Left hindlimb (tissue), 1 donor: ENCODE measurements at regions not wholly inside any gene's neighbourhood (a gene's known extent, or its start where the extent isn't known, plus 50 kb on each side); places are given as distances from the start of the nearest gene placed in this dataset.

Source experiments
- DNase-seq: peaks from one replicate; pipeline ENCODE4 v3.0.0-alpha.2; 2018

GRCh38 chr3:64939309-64939708 is 251.5 kb upstream of the ADAMTS9 start:
- no peak for DNase-seq

GRCh38 chr3:64936556-64936955 is 248.8 kb upstream of the ADAMTS9 start:
- DNase-seq: no peak

GRCh38 chr3:64935971-64936370 is 248.2 kb upstream of the ADAMTS9 start:
- no peak for DNase-seq

GRCh38 chr3:64932666-64933342 is 245.0 kb upstream of the ADAMTS9 start:
- no peak for DNase-seq

DNA sequence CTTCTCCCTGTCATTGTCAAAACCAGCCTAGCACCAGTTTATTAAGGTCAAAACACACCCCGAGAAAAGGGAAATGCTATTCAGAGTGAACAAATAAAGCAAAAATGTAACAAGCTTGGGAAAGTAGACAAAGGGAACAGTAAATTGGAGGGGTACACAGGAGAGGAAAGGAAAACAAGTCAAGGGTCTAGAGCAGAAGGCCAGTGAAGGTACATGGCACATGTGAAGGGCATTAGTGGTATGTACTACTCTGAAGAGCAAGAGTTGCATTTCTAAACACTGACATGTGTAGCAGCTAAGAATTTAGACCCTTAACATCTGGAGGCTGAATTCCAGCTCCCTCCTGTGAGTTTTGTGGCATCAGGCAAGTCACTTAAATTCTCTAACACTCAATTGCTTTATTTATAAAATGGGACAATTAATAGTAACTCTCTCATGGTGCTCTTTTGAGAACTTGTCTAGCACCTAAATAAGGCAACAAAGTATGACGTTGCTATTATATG is 244.3 kb upstream of the ADAMTS9 start:
- DNase-seq: no peak

DNA sequence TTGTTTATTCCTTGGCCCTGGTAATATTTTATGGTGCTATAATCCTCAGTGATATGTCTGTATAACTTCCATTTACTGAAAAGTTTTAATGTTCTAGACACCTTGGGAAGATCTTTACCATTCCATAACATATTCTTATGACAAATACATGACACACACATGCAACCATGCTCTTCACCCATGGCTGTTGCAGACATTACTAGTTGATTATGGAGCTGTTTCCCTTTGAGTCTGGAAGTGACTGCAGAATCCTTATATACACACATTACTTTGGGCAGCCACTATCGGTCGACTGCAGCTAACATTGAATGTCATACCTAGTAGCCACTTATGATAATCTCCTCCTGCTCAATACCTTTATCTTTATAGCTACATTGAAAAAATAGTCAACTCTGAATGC is 243.1 kb upstream of the ADAMTS9 start:
- no peak for DNase-seq

DNA sequence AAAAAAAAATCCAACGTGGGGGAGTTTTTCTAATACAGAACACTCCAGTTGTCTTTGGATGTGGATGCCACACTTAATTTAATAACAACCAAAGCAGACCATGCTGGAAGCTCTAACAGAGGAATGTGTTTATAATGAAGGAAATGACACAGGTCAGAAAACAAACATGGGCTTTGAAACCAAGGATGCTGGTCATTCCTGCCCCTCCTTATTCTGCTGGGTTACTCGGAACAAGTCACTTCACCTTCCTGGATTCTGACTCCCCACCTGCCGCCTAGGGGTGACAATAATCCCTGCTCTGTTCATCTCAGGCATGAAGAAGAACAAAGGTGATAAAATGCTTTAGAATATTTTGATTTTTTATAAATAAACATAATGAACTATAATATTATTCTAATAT is 240.9 kb upstream of the ADAMTS9 start:
- no peak for DNase-seq

DNA sequence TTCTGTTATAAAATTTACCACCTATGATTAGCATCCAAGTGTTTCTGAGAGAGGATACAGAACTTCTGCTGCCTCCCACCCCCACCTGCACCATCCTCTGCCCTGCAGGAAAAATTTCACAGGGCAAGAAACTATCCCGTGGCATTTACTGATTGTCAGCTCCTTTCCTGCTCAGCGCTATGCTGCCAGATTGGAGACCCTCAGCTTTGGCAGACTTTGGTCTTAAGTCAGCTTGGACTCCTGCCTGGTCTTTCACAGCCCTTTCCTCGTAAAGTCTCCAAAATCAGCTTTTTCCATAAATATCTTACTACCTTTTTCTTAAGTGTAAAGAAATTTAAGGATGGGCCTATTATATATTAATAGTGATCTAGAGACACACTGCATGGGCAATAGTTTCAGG is 239.9 kb upstream of the ADAMTS9 start:
- no peak for DNase-seq

GRCh38 chr3:64925575-64925974 is 237.8 kb upstream of the ADAMTS9 start:
- DNase-seq: no peak

DNA sequence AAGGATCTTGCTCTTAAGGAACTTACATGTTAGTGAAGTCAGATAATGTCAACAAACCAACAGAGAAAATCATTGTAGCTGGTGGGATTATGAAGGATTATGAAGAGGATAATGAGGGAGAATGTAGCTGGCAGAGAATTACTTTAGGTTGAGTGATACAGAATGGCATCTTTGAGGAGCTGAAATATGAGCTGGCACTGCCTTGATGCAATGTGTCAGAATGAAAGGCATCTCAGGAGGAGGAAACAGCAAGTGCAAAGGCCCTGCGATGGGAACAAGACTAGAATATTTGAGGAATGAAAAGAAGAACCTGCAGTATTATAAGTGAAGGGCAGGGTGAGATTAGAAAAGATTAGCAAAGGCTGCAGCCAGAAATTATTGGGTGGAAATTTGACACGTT is 237.2 kb upstream of the ADAMTS9 start:
- DNase-seq: no peak

GRCh38 chr3:64922213-64922612 is 234.4 kb upstream of the ADAMTS9 start:
- DNase-seq: no peak

- DNase-seq: no peak
Measured at GRCh38 chr3:64921281-64922065, 233.7 kb upstream of the ADAMTS9 start.

DNA sequence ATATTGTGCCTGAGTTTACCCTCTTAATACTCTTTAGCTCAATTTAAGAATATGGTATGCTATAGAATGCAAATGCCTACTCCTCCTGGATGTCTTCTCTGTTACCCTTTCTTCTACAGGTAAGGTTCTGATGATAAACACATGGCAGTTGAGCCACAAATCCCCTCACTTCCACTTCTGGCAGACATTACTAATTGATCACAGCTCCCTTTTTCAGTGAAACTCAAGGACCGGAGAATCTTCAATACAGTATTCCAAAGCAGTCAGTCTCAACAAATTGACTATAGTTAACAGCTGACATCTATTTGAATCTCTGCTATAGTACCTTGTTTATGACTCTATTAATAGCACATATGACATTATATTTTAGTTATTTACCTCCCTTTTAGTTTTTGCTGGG is 232.1 kb upstream of the ADAMTS9 start:
- DNase-seq: no peak

- no peak for DNase-seq
Measured at GRCh38 chr3:64918989-64919388, 231.2 kb upstream of the ADAMTS9 start.

DNA sequence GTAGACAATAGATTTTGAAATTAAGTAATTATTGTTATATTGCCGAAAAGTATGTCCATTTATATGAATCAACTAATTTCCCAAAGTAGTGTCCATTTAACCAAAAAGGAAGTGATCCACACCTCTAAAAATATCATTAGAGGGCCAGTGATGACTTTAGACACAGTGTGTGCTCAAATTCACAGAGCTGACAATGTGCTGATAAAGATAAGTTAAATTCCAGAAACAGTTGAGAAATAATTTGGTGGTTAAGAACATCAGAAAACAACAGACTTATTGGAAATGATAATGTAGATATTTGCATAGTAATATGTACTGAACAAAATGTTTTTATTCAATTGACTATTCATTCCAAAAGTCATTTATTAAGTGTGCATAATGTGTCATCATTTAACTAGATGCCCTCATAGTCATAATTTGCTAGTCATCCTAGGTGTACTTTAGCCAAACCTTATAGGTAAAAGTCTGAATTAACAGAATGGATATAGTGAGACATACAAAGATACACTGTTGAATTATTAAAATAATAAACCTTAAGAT is 230.2 kb upstream of the ADAMTS9 start:
- DNase-seq: no peak

DNA sequence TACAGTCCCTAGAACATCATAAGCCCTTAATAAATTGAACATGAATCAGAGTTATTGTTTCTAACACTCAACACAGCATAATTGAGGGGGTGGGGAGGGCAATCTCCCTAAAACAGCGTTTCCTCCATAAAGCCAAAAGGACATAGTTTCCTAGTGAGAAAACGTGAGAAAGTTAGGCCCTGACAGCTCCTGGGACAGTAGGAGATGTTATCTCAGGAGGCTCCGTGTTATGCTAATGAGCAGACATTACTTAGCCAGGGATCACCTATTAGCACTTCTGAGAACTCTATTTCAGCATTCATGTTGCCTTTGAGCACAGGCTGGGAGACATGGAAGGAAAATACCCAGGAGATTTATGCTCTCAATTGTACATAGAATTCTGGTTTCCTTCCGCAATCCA is 229.1 kb upstream of the ADAMTS9 start:
- DNase-seq: no peak

- DNase-seq: no peak
Measured at GRCh38 chr3:64916192-64916798, 228.5 kb upstream of the ADAMTS9 start.

- DNase-seq: no peak
Measured at GRCh38 chr3:64915778-64916177, 228.0 kb upstream of the ADAMTS9 start.

GRCh38 chr3:64913515-64913914 is 225.7 kb upstream of the ADAMTS9 start:
- DNase-seq: no peak

DNA sequence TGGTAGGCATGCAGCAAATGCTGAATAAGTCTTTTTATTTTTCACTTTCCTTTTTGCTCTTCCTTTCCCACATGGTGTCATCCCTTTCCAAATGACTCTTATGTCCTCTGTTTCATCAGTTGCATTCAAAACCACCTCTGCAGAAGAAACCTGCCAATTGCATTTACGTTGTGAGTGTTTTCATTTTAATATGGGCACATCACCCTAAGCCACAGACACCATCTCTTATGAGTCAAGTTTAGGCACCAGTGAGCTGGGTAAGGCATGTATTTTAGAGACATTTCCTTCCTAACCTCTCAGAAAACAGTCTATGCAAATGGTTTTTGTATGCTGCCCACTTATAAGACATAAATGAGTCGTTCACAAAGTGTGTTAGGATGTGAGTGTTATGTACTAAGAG is 223.3 kb upstream of the ADAMTS9 start:
- no peak for DNase-seq

DNA sequence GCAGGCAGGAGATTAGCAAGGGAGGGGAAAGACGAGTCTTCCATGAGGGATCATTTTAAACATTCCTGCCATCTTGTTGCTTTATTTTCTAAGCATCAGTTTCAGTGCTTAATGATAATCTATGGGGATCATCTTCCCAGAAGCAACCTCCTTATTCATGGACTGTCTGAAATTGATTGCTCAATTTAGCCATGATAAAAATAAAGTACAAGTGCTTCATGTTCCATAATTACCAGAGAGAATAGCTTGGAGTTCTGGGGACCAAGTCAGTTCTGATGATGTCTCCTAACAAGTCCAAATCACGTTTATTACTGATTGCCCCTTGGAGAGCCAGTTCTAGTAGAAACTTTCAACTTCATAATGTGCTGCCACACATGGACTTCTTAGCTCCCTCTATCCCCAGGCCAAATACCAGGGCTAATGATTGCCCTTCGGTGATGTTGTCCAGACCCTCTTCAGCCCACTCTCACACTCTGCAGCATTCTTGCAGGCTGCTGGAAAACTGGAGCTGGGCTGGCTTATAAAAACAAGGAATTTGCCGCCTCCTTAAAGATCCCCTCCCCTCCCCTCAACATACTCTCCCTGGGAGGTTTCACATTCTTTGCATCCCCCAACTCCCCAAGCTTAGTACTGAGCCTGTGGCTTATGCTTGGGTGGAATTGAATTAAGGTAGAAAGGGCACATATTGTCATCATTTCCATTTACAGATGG is 222.1 kb upstream of the ADAMTS9 start:
- DNase-seq: no peak

GRCh38 chr3:64909011-64909410 is 221.2 kb upstream of the ADAMTS9 start:
- DNase-seq: no peak

GRCh38 chr3:64908251-64908685 is 220.5 kb upstream of the ADAMTS9 start:
- DNase-seq: no peak
